ENCODE measurements at regions not wholly inside any gene's neighbourhood (a gene's known extent, or its start where the extent isn't known, plus 50 kb on each side); places are given as distances from the start of the nearest gene placed in this dataset.

- DNase-seq: no peak
- no peak for TF ChIP-seq CTCF (IDR thresholded peaks at IDR 0.05)
- Histone ChIP-seq H3K9me3 (no peaks in the 10 kb centered on the region), H3K27me3 (peaks cover 2% of the 10 kb centered on the region), H3K36me3 (no peaks in the 10 kb centered on the region), H3K4me3 (no peak overlapping the region), H3K9ac (ENCODE audit: low read depth in 2 of 2, low read length in 2 of 2) (no peak overlapping the region), H3K4me1 (no peaks in the 10 kb centered on the region), H3K27ac (no peak overlapping the region)
- intact Hi-C loops (cut with DNase I): no loop called here
These were observed 85.4 kb downstream of the UNCX start for GRCh38 chr7:1318051-1318450.

- Histone ChIP-seq H3K9ac (ENCODE audit: low read depth in 2 of 2, low read length in 2 of 2) (no peak overlapping the region), H3K4me3 (no peak overlapping the region), H3K27me3 (peaks cover 8% of the 10 kb centered on the region), H3K4me1 (no peaks in the 10 kb centered on the region), H3K36me3 (no peaks in the 10 kb centered on the region), H3K9me3 (no peaks in the 10 kb centered on the region), H3K27ac (no peak overlapping the region)
- intact Hi-C loops (cut with DNase I): no loop called here
- DNase-seq: no peak
- TF ChIP-seq CTCF (IDR thresholded peaks at IDR 0.05): no peak
These were observed 86.0 kb downstream of the UNCX start for GRCh38 chr7:1318661-1319060.

GRCh38 chr7:1320616-1321240 lies 88.1 kb downstream of the UNCX start:
- intact Hi-C loops (cut with DNase I): no loop called here
- Histone ChIP-seq H3K4me1 (no peaks in the 10 kb centered on the region), H3K27ac (no peak overlapping the region), H3K27me3 (peaks cover 9% of the 10 kb centered on the region), H3K36me3 (no peaks in the 10 kb centered on the region), H3K9ac (ENCODE audit: low read depth in 2 of 2, low read length in 2 of 2) (no peak overlapping the region), H3K9me3 (no peaks in the 10 kb centered on the region), H3K4me3 (no peak overlapping the region)
- no peak for DNase-seq
- TF ChIP-seq CTCF (IDR thresholded peaks at IDR 0.05): no peak

GRCh38 chr7:1321411-1322239 lies 89.0 kb downstream of the UNCX start:
- Histone ChIP-seq H3K4me1 (no peaks in the 10 kb centered on the region), H3K27me3 (peaks cover 9% of the 10 kb centered on the region), H3K9ac (ENCODE audit: low read depth in 2 of 2, low read length in 2 of 2) (no peak overlapping the region), H3K4me3 (no peak overlapping the region), H3K36me3 (no peaks in the 10 kb centered on the region), H3K9me3 (no peaks in the 10 kb centered on the region), H3K27ac (no peak overlapping the region)
- no peak for TF ChIP-seq CTCF (IDR thresholded peaks at IDR 0.05)
- intact Hi-C loops (cut with DNase I): no loop called here
- no peak for DNase-seq

- Histone ChIP-seq H3K36me3 (no peaks in the 10 kb centered on the region), H3K27ac (no peak overlapping the region), H3K9me3 (no peaks in the 10 kb centered on the region), H3K4me3 (no peak overlapping the region), H3K27me3 (peaks cover 9% of the 10 kb centered on the region), H3K9ac (ENCODE audit: low read depth in 2 of 2, low read length in 2 of 2) (no peak overlapping the region), H3K4me1 (no peaks in the 10 kb centered on the region)
- DNase-seq: no peak
- intact Hi-C loops (cut with DNase I): no loop called here
- TF ChIP-seq CTCF (IDR thresholded peaks at IDR 0.05): no peak
These were observed 89.8 kb downstream of the UNCX start for GRCh38 chr7:1322240-1323110.

Data from colonic mucosa (tissue), 4 donors.